Esophagus muscularis mucosa (tissue), 3 donors: ENCODE measurements at regions not wholly inside any gene's neighbourhood (a gene's known extent, or its start where the extent isn't known, plus 50 kb on each side); places are given as distances from the start of the nearest gene placed in this dataset.

Experiments used
- CTCF ChIP-seq, 3 experiments: fragments of 200-600 bp in 2 of 3; fragments of 450-650 bp in 1 of 3; sonication (generic) in 2 of 3; IDR thresholded peaks; one replicate each; pipeline ENCODE4 v1.5.1; 2017 to 2019; ENCODE audit warnings: antibody characterized with exemption in 3 of 3, mild to moderate bottlenecking in 2 of 3, moderate library complexity in 1 of 3
- POLR2A ChIP-seq: fragments of 450-650 bp; IDR thresholded peaks from one replicate; pipeline ENCODE4 v1.6.1; 2017; ENCODE audit warnings: antibody characterized with exemption, moderate library complexity, mild to moderate bottlenecking, low read depth
- POLR2AphosphoS5 ChIP-seq, 2 donors: sonication (generic); formaldehyde crosslinking; IDR thresholded peaks; one replicate each; pipeline ENCODE4 v1.6.1; 2017; ENCODE audit warnings: antibody characterized with exemption in 2 of 2

- TF ChIP-seq CTCF (IDR thresholded peaks at IDR 0.05) (no peak), POLR2A (no peak), POLR2AphosphoS5 (IDR thresholded peaks at IDR 0.05) (no peak)
Observed at GRCh38 chr11:95505927-95506426, 275.0 kb upstream of the SESN3 start.
